GM18909 (cell line): ENCODE measurements at regions not wholly inside any gene's neighbourhood (a gene's known extent, or its start where the extent isn't known, plus 50 kb on each side); places are given as distances from the start of the nearest gene placed in this dataset.

ENCODE experiments used
- ATAC-seq: cut with Tn5 transposase; IDR thresholded peaks from one replicate; pipeline ENCODE4 v1.9.1; 2021; ENCODE audit warnings: mild to moderate bottlenecking; ENCODE audit not compliant: unreplicated experiment, poor library complexity

DNA sequence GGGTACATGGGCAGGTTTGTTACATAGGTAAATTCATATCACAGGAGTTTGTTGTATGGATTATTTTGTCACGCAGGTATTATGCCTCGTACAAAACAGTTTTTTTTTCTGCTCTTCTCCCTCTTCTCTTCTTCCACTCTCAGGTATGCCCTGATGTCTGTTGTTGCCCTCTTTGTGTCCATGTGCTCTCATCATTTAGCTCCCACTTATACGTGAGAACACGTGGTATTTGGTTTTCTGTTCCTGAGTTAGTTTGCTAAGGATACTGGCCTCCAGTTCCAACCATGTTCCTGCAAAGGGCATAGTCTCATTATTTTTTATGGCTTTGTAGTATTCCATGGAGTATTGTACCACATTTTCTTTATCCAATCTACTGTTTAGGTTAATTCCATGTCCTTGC, 65.7 kb downstream of the UNC5CL start:
- ATAC-seq = no peak

DNA sequence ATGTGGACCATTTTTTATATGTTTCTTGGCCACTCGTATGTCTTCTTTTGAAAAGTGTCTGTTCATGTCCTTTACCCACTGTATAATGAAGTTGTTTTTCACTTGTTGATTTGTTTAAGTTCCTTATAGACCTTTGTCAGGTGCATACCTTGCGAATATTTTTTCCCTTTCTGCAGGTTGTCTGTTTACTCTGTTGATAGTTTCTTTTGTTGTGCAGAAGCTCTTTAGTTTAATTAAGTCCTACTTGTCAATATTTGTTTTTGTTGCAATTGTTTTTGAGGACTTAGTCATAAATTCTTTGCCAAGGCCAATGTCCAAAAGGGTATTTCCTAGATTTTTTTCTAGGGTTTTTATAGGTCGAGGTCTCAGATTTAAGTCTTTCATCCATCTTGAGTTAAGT, 66.2 kb downstream of the UNC5CL start:
- ATAC-seq = no peak

DNA sequence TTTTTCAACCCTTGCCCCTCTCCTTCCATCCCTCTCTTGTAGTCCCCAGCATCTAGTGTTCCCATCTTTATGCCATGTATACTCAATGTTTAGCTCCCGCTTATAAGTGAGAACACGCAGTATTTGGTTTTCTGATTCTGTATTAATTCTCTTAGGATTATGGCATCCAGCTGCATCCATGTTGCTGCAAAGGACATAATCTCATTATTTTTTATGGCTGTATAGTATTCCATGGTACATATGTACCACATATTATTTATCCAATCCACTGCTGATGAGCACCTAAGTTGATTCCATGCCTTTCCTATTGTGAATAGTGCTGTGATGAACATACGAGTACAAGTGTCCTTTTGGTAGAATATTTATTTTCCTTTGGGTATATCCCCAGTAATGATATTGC, 66.8 kb downstream of the UNC5CL start:
- no peak for ATAC-seq

DNA sequence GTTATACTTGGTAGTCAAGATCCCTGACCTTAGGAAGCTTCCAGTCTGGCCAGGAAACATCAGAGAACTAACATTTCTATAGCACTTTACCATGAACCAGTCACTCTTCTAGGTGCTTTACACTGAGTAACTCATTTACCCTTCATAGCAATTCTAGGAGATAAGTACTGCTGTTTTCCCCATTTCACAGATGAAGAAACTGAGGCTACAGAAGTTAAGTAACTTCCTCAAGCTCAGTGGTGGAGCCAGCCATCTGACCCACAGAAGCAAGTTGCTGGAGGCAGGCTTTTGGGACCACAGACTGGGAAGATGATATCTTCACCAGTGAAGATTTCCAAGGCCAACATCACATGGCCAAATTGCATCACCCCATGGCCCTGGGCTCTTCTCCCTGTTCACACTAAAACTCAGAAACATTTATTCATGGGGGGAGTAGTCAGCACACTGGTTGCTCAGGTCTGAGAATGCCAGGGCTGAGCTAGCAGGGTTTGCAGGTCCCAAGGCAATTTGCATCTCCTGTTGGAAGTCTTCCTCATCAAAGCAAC, 70.3 kb downstream of the UNC5CL start:
- ATAC-seq = no peak

DNA sequence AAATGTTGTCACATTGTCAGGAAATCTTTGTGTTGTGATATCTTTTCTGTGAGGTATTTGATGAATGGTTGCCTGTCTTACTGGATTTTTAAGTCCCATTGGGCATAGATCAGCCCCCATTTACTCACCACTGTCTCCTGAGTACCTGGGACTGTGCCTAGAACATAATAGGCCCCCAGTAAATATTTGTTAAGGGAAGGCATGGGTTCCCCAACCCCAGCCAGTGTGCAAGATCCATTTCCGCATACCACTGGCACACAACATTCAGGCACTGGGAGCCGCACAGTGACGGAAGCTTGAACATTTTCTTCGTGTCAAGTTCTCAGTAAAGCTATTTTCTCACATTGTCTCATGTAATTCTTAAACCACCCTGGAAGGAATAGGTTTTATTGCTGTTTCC, 72.2 kb downstream of the UNC5CL start:
- ATAC-seq = no peak

DNA sequence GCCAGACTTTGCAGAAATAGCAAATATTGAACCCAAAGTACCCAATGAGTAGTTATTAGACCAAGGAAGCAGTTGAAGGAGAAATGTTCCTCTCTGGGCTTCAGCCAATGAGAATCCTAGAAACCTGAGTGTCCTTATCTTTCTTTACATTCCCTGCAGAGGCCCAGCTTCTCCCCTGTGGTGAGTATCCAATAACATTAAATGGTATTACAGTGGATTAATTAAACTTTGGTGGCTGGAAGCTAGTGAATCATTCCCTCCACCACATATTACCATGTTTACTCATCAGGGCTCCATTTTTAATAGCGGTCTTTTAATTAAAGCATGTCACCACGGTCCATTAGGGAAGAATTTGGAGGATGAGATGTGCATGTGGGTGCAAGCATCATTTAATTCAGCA, 74.0 kb downstream of the UNC5CL start:
- no peak for ATAC-seq

DNA sequence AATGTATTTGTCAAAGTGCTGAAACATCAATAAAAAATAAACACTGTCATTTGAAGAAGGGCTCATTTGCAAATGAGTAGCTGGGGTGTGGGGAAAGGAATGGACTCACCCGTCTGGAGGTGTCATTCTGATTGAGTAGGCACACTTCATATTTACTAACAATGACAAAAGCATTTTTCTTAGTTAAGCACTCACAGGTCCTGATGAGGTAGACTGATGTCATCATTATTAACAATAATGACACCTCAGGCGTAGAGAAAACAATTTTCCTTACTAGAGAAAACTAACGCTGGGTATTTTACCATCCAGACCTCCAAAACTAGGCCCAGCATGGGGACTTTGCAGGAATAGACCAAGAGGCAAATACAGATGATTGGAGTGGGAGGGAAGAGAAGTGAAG, 76.0 kb downstream of the UNC5CL start:
- no peak for ATAC-seq

DNA sequence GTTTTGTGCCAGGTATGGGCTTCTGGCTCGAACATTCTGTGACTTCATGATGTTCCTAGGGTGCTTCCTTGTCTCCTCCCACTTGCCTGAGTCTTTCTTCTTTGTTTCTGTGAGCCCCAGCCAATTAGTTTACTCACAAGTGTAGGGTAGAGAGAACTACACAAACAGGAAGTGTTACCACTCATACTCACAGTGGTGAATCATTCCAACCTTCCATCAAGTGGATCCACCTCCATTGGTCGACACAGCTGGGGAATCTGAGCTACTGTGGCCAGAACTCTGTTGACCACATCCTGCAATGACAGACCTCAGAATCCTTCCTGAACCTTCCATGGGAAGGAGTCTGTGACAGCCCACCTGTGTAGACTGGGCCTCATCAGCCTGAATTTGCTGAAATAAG, 76.8 kb downstream of the UNC5CL start:
- peak; percentile 68 for ATAC-seq

DNA sequence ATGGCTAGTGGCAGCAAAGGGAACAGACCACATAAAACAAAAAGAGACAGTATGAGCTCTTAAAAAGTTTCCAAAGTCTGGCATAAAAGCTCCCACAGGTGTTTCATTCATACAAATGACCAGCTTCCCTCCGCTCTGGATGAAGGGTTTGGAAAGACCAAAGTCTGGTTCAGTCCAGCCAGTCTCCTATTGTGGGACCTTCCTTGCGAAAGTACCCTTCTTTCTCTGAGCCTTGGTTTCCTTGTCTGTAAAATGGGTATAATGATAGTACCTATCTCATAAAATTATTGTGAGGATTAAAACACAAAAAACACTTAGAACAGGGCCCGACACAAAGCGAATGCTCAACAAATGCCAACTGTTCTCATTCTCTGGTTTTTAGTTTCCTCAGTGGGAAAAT, 77.2 kb downstream of the UNC5CL start:
- ATAC-seq = no peak

DNA sequence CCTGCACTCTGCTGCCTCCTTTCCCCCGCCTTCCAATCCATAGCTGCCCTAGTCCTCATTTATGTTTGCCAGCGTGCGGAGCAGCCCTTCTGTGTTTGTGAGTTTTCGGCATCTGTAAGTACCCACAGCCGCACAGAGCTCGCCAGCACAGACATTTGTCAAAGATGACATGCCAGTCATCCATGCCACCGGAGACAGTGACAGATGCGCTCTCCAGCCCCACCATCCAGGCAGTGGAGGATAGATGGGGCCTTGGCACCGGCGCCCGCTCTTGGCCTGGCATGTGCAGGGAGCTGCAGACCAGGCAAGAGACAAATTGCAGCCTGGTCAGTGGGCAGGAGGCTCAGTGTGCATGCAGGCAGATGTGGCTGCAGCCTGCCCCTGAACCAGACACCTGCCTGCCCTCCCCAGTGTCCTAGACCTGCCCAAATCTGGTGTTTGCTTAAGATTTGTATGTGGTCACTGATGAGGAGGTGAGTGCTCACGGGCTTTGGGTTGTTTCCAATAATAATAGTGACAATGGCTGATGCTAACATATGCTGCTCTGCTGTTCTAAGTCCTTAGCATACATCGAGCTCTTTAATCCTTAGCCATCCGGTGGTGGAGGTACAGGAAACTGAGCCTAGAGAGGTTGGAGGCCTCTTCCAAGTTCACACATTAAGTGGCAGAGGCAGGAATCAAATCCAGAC, 78.1 kb downstream of the UNC5CL start:
- no peak for ATAC-seq

DNA sequence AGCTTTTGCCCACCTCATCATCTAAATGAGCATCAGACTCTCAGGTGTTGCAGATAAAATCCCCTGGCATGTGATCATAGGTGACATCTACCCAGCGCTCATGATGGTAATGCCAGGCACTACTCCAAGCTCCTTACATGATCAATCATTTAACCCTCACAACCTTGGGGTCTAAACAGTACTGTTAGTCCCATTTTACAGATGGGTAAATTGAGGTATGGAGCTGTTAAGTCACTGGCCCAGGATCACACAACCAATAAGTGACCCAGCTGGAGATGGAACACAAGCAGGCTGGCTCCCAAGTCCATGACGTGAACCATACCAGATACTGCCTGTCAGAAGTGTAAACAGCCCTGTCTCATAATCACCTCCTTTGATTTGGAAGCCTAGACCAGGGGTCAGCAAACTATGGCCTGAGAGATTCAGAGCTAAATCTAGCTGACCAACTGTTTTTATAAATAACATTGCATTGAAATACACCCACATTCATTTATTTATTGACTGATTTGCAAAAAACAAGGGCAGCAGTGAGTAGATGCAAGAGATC, 79.2 kb downstream of the UNC5CL start:
- no peak for ATAC-seq

DNA sequence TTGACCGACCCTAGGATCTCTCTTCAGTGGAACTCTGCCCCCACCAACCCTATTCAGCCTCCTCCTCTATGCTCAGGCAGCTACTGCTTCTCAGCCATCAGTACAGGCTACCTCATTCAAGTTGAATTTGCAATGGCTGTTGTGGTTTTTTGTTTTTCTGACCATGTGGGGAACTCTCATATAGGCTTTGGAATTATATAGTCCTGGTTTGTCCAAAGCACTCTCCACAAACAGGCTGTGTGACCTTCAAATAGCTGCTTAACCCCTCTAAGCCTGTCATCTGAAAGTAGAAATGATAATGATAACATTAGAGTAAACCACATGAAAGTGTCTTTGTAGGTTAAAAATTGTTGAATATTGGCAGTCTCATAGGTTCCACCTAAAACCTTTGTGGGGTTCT, 80.3 kb downstream of the UNC5CL start:
- no peak for ATAC-seq

DNA sequence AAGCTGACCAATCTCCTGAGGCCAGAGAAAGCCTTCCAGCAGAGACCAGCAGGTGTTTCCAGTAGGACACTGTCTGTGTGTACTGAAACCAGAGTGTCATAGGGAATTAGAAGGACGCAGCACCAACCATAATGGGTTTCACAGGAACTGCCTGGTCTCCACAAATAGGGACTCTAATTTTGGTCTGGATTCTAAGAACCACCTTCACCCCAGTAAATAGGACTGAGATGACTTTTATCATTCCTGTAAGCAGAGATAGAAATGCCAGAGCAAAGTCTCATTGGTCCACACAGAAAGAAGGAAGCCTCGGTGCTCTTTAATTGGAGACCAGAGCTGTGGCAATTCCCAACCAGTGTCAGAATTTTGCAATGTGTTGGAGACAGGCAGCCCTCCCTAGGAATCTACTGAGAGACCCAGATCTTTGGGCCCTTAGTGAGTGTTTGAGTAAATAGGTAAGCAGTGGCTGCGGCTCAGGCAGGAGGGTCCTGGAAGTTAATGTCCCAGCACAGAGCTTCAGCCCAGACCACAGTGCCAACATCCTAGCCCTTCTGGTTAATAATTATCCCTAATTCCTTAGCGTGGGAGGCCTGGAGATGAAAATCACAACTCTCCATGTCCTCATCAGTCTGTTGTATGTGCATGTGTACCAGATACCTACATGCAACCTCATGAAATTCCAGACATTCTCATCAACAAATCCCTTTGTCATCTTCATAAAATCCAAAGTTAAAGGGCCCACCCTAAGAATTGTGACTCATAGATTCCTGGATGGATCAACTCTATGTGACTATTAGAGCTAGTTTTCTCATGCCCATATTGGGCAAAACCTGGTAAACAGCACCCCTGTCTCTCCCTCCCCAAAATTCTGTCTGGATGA, 81.2 kb downstream of the UNC5CL start:
- ATAC-seq = no peak

DNA sequence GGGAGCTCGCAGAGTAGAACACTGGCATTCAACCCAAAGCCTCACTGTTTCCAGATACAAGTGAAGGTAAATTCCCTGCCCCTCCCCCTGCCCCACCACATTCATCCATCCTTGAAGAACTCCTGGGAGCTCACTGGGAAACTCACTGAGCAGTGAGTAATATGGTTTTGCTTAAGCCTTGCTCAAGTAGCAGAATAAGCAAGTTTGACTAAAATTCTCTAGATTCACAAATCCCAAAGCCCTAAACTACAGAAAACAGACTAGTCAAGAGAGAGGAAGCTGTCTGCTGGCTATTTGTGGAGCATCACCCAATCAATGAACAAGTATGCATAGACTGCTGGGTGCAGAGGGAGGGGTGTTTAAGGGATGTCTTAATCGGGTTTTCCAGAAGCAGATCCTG, 82.1 kb downstream of the UNC5CL start:
- ATAC-seq = no peak

DNA sequence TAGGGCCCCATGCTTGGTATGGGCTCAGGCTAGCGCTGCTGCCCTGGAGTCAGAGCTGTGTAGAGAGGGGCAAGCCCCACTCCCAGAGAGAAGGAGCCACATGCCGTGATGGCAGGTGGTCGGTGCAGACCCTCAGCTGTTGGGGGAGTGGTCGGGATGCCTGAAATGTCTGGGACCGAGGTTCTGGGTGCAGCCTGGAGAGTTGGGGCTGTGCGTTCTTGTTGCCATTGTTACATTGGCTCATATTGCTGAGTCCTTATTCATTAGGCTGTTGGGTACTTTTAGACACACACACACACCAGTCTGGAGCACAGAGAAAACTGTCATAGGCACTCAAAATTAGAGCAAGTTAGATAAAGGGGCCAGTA, 83.9 kb downstream of the UNC5CL start:
- ATAC-seq = no peak

DNA sequence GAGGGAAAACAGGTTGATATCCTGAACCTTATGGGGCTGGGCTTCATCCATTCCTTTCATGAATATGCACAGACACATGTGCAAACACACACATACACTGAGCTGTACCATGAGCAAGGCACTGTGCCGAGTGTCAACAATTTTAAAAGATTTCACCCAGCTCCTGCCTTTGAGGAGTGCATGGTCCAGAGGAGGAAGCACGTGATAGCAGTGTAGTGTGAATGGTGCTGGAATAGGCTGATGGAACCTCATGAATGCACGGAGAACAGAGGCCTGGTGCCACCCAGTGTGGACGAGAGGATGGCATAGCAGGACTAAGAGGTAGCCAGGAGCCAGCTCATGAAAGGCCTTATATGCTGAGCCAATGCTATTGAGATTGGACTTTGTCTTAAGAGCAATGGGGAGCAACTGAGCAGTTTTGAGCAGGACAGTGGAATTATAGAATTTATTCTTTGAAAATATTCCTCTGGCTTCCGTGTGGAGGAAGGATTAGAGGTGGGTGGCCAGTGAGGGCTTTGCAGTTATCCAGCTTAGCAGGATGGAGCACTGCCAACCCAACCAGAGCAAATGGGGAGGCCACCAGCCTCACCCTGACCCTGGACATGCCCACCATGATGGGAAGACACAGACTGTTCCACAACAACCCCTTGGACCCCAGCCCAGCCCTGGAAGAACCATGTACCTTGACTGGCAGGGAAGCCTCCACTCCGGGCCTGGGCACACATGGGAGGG, 84.4 kb downstream of the UNC5CL start:
- no peak for ATAC-seq

DNA sequence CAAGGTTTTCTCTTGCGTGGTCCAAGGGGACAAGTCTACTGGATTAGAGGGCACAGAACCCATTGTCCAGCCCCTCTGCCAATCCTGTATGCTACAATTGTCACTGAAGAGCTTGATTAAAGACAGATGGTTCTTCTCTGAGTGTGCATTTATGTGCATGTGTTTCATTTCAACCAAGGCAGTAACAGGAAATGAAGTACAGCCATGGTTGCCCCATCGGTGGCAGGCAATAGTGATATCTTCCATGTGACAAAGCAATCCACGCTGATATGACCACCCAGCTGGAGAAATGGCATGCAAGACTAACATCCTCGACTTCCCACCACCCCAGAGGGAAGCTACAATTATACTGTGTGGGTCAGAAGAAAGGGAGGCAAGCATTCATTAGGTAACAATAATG, 85.5 kb downstream of the UNC5CL start:
- no peak for ATAC-seq

DNA sequence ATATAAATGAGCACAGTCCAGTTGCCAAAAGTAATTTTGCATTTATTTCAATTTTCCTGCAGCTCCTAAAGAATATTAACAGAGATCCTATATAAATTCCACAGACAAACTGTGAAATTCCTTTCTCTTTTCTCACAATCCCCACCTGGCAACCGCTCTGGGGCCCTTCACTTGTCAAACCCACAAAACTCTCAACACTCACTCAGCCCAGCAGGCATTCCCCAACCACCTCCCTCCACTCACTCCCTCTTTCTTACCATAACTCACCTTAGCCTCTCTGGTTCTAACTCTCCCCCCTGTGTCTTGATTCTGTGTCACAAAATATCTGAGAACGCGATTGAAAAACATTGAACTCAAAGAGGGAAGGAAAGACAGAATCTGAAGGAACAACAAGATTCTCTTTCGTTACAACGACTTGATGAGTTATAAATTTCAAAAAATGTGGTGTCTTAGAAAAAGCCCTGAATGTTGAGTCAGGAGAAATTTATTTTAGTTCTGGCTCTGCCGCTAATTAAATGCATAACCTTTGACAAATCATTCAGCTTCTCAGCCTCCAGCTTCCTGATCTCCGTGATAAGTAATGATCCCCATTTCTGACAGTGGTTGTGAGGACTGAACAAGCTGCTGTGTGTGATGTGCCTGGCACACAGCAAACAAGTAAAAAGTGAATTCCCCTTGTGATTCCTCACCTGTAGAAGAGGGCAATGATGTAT, 87.9 kb downstream of the UNC5CL start:
- no peak for ATAC-seq

DNA sequence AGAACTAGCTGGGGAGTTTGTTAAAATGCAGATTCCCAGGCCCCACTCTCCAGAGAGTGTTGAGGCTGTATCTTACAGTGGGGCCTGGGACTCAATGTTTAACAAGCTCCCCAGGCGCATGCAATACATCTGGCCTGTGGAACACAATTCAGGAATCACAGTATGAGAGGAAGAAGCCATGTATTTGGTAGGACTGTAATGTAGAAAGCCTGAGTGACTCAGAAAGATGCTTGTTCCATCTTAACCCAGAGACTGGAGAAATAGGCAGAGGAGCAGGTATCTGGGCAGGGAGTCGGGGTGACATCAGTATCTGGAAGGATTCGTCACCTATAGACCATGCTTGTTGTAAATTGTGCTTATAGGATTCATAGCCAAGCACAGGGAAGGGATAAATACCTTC, 90.5 kb downstream of the UNC5CL start:
- ATAC-seq = no peak

DNA sequence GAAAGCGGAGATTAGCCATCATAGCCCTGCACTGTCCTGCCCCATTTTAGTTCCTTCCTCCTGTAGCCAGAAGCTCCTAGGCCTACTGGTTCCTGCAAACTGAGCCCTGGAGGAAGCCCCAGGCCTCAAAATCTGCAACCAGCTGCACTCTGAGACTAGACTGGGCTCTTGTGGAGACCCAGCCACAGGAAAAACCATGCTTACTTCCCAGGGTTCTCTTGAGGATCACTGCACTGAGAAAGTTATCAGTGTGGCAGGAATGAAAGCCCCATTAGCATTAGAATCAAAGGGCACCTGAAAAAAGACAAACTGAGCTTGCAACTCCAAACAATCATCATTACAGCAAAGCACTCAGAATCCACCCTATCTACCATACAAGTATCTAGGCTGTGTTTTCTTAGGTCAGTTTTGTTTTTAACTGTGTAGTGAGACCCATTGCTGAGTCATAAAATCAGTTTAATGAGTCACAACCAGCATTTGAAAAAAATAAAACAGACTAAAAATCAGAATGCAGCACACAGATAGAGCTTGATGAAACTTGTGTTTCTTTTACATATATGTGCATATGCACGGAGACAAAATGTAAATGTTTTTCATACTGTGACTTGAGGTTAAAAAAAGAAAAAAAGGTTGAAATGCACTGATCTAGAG, 91.0 kb downstream of the UNC5CL start:
- no peak for ATAC-seq
